NCI-H2107 treated with DMSO at 0.1 percent for 48 hours (cell line): ENCODE measurements at regions not wholly inside any gene's neighbourhood (a gene's known extent, or its start where the extent isn't known, plus 50 kb on each side); places are given as distances from the start of the nearest gene placed in this dataset.
"Not testable (repeated sequence)": the region's sequence is repeated elsewhere in the genome, so short reads cannot be mapped to it uniquely, and the experiment has no call there.

Source experiments
- DNase-seq: peaks from one replicate; lab custom pipeline; 2025; ENCODE audit not compliant: unreplicated experiment; lab: John Stamatoyannopoulos, UW

DNA sequence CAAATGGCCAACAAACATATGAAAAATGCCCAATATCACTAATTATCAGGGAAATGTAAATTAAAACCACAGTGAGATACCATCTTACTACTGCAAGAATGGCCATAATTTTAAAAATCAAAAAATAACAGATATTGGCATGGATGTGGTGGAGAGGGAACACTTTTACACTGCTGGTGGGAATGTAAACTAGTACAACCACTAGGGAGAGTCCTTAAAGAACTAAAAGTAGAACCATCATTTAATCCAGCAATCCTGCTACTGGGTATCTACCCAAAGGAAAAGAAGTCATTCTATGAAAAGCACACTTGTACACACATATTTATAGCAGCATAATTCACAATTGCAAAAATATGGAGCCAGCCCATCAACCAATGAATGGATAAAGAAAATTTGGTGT, 459.7 kb downstream of the GXYLT1 start:
- no peak for DNase-seq

- DNase-seq = no peak
These were observed 461.0 kb downstream of the GXYLT1 start for GRCh38 chr12:41683513-41684240.

GRCh38 chr12:41683023-41683422, 461.7 kb downstream of the GXYLT1 start:
- DNase-seq = no peak

DNA sequence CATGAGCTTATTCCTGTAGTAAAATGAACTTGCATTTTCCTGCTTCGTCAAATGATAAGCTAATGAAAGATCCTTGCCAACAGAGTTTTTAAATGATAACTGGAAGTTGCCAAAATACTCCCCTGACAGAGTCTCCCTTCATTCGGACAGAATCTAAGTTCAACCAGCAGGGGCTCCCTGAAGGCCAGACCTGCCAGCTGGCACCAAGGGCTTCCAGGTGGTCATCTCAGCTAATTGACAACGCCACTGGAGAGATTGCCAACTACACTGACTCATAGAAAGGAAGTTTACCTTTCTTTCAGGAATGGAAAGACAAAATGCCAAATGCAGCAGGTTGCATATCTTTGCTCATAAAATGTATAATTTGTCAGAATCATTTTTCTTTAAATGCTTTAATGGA, 462.8 kb downstream of the GXYLT1 start:
- no peak for DNase-seq

- no peak for DNase-seq
These were observed 464.5 kb downstream of the GXYLT1 start for GRCh38 chr12:41680155-41680554.

- peak; percentile 49 for DNase-seq
These were observed 475.6 kb downstream of the PDZRN4 start for GRCh38 chr12:41663598-41664265.

DNA sequence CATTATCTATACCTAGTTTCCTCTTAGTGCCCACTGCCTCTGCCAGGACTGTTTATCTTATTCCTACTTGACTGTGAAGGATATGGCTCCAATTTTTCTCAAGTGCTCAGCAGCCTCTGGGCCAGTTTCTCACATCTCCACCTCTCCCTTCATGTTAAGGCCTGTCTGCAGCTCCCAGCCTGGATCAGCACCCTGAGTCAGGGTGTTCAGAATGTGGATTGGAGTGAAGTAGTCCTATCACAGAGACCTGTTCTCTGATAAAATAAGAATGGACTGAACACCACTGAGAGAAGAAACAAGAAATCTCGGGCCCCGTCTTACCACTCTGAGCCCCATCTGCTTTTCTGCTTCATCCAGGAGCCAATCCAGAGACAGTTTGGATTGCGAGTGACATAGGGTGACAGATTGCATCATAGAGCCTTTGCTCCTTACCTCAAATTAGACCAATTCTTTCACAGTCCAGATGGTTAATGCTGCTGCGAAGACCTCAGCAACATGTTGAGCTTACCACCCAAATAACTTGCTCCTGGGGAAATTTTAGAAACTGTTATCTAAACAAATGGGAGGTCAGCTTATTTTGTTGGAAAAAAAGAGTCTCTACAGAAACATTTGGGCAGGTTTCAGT, 473.1 kb downstream of the PDZRN4 start:
- DNase-seq = no peak

DNA sequence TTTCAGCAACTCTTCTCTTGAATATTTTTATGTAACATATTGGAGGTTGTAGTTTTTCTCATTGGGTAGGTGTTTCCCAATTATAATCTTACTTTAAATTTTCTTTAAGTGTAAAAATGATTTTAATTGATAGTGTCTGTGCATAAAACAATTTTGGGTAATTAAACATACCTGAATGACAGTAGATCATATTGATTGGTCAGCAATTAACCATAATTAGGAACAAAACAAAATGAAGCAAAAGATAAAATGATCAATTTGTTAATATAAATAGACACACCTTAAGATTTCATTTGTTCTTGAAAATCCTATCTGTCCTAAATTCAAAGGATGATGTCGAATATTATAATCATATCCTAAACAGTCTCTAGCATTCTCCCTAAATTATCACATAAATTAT, 468.3 kb downstream of the PDZRN4 start:
- DNase-seq = no peak

DNA sequence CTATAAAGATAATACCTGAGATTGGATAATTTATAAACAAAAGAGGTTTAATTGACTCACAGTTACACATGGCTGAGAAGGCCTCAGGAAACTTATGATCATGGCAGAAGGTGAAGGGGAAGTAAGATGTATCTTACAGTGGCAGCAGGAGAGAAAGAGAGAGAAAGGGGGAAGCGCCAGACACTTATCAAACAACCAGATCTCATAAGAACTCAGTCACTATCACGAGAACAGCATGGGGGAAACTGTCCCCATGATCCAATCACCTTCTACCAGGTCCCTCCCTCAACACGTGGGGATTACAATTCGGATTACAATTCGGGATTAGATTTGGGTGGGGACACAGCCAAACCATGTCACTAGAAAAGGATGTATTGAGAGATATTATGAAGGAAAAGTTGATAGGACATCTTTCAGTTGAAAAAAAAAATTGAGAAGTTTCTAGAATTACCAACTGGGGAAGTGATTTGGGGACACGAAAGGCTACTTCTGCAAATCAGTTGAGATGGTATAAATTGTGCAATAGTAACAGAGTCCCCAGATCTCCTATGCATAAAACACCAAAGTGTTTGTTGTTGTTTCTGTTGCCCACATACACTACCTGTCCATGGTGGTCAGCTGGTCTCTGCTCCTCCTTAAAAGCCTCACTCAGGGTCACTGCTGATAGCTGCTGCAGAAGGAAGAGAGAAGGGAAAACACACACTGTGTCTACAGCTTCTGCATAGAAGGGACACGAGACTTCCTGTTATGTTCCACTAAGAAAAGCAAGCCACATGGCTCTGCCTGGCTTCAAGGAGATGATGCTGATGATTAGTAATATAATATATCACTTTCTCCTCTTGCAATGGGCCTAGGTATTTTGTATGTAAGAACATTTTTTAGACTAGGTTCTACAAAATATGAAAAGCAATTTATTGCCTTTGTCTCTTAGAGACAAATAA, 465.5 kb downstream of the PDZRN4 start:
- no peak for DNase-seq

GRCh38 chr12:41652981-41653380, 464.9 kb downstream of the PDZRN4 start:
- DNase-seq = peak; percentile 16

- no peak for DNase-seq
These were observed 457.5 kb downstream of the PDZRN4 start for GRCh38 chr12:41645624-41646023.

- not testable (repeated sequence) for DNase-seq
These were observed 454.7 kb downstream of the PDZRN4 start for GRCh38 chr12:41642808-41643207.

GRCh38 chr12:41636653-41637052, 448.5 kb downstream of the PDZRN4 start:
- no peak for DNase-seq

- DNase-seq = no peak
These were observed 447.7 kb downstream of the PDZRN4 start for GRCh38 chr12:41635626-41636364.

- DNase-seq = no peak
These were observed 446.0 kb downstream of the PDZRN4 start for GRCh38 chr12:41634091-41634490.

DNA sequence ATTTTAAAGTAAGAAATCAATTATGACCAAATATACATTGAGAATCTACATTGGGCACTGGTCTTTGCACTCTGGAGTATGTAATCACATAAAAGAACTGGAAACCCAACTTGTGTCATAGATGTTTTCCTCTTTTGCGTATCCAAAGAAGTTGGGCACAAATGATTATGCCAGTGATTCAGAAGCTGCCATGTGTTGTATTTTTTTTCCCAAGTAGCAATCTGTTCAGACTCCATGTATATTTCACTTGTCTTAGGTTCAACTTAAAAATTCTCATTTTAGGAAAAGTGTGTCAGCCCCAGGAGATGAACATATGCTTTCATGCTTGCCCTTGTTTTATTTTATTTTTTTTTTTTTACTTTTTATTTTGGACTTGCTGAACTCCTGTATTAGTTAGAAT, 441.5 kb downstream of the PDZRN4 start:
- DNase-seq = no peak

DNA sequence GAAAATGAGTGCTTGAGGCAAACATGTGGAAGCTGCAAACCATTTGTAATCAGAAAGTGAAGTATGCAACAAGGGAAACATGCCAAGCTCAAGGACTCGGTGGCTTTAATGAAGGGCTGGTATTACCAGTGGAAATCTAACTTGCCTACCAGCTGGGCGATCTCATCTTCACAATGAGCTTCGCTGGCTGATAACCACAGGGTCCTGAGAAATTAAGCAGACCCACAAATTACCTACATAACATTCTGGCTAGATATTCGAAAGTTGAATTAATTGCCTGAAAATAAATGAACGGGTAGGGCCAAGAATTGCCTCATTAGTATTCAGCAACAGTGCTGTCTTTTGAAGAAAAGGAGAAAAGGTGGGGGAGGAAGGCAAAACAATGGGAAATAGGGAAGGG, 439.4 kb downstream of the PDZRN4 start:
- DNase-seq = peak; percentile 93

DNA sequence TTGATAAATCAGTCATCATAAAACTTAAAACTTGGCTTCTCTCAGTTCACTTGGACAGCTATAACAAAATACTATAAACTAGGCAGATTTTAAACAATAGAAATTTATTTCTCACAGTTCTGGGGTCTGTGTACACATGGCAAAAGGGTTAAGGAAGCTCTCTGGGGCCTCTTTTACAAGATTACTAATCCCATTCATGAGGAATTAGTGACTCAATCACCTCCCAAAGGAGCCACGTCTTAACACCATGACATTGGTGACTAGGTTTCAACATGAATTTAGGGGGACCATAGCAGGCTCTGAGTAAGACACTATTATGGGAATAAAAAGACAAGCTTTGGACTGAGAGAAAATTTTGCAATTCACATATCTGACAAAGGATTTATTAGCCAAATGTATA, 436.5 kb downstream of the PDZRN4 start:
- no peak for DNase-seq
